Heart left ventricle (tissue), 16 donors: ENCODE measurements at regions not wholly inside any gene's neighbourhood (a gene's known extent, or its start where the extent isn't known, plus 50 kb on each side); places are given as distances from the start of the nearest gene placed in this dataset.
"Not testable (repeated sequence)": the region's sequence is repeated elsewhere in the genome, so short reads cannot be mapped to it uniquely, and the experiment has no call there.

Experiments used
- ATAC-seq, 4 donors: fragments of 200-7000 bp; cut with Tn5 transposase; one replicate each; pipeline ENCODE4 v1.9.1; 2020 to 2022; ENCODE audit warnings: moderate library complexity in 4 of 4, mild to moderate bottlenecking in 3 of 4, moderate number of reproducible peaks in 1 of 4
- DNase-seq, 5 donors: peaks; one replicate each; pipeline ENCODE4 v3.0.0-alpha.2; 2020
- H3K27ac ChIP-seq, 12 donors: fragments of 200-600 bp; sonication (generic) in 4 of 12; one replicate each; pipeline versions ENCODE4 v1.5.0 to v1.8.0; 2016 to 2022; ENCODE audit warnings: mild to moderate bottlenecking in 2 of 12
- H3K27me3 ChIP-seq, 9 donors: fragments of 200-600 bp; sonication (generic) in 2 of 9; one replicate each; pipeline versions ENCODE4 v1.5.1 to v1.8.0; 2016 to 2022; ENCODE audit warnings: mild to moderate bottlenecking in 3 of 9
- H3K36me3 ChIP-seq, 9 donors: fragments of 200-600 bp; sonication (generic) in 2 of 9; one replicate each; pipeline versions ENCODE4 v1.5.0 to v1.8.0; 2018 to 2022; ENCODE audit warnings: mild to moderate bottlenecking in 2 of 9
- H3K4me1 ChIP-seq, 12 donors: fragments of 200-600 bp; sonication (generic) in 4 of 12; one replicate each; pipeline versions ENCODE4 v1.5.0 to v1.8.0; 2016 to 2022; ENCODE audit warnings: mild to moderate bottlenecking in 3 of 12
- H3K4me3 ChIP-seq, 12 donors: fragments of 200-600 bp; sonication (generic) in 4 of 12; one replicate each; pipeline versions ENCODE4 v1.5.0 to v1.8.0; 2017 to 2022; ENCODE audit warnings: mild to moderate bottlenecking in 9 of 12, moderate library complexity in 4 of 12
- H3K9me3 ChIP-seq, 12 donors: fragments of 200-600 bp; sonication (generic) in 4 of 12; one replicate each; pipeline versions ENCODE4 v1.5.0 to v1.8.0; 2016 to 2022; ENCODE audit warnings: mild to moderate bottlenecking in 1 of 12
- POLR2A ChIP-seq, 2 donors: fragments of 450-650 bp; IDR thresholded peaks; one replicate each; pipeline ENCODE4 v1.6.1; 2017; ENCODE audit warnings: antibody characterized with exemption in 2 of 2, mild to moderate bottlenecking in 2 of 2, moderate library complexity in 2 of 2
- WGBS, 4 donors: extraction: QIAGEN DNeasy Blood & Tissue Kit in 2 of 4; methylation state at CpG; one replicate each; pipeline versions ENCODE4 v1.1.5 to v1.1.7; 2013 to 2018; 5-methylcytosine and 5-hydroxymethylcytosine counted together
- intact Hi-C, 10 donors: fragments of 100-400 bp; cut with DNase I; formaldehyde crosslinking; loops; one replicate each; pipeline versions ENCODE4 v1.11.1 to v1.14.2; 2022
- TF ChIP-seq, protein P1 (sequence below), 12 donors: fragments of 200-600 bp; sonication (generic) in 4 of 12; IDR thresholded peaks; one replicate each; pipeline versions ENCODE4 v1.5.0 to v1.8.0; 2018 to 2022; ENCODE audit warnings: antibody characterized with exemption in 12 of 12, mild to moderate bottlenecking in 5 of 12
- donor health status: ischemic (EF 13 %, LVEDD 7.1; RV severe dilation, severe dysfunction).
- donor health status: healthy with polysubstance abuse.
- donor health status: DM: no; HTN: yes; CAD: no.
- donor health status: DM: no; HTN: no; CAD: no.
- donor health status: ischemic (EF 25% LVEDD 6.9; RV normal size, moderate dysfunction).
- donor health status: ischemic (EF 25% LVEDD 5.7; RV mildly dilated, moderate dysfunction).
- donor health status: healthy.
- donor health status: DM: yes; HTN: yes; CAD: no.
- donor health status: ischemic (EF 35%, LVEDD 5.7; RV mildly dilated, moderate dysfunction).
- donor health status: nonischemic (EF 11% LVEDD 7.7; RV severe dilation, severe dysfunction).
- donor health status: DM: yes; HTN: yes; CAD: no.
- donor health status: PGD.
- donor health status: ischemic (EF 29% LVEDD 5.4; RV normal size, mild dysfunction).
- donor health status: nonischemic (EF 23%, LVEDD 6.1; RV moderate dilation, normal function).

DNA sequence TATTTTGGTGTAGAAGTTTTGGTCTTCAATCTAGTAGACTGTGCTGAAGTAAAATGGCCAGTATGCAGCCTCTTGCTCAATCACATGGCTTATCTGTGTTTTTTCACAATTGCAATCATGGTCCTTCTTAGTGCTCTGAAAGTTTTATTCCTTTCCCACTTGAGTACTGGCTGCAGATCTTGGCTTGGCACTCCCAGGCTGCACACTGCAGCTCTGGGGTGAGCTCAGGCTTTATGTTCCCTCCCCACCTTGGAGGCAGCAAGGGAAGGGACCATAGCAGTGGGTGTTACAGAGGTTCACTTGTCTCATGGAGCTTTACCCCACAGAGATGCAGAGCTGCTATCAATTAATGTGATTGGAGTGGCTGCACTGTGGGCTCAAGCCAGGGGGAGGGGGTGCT lies 156.0 kb downstream of the TENT5D start:
- H3K27me3 ChIP-seq, result no peaks in the 10 kb centered on the region
- H3K36me3 ChIP-seq, result no peaks in the 10 kb centered on the region
- intact Hi-C loops, result loop anchor here in 1 of 10 donors (10.0 kb wide), 1 partner anchor 291 kb away; no protein-coding TSS in a partner anchor
- H3K4me3 ChIP-seq, result no peak overlapping the region
- no peaks in the 10 kb centered on the region for H3K9me3 ChIP-seq
- ATAC-seq, result no peak
- no peak for DNase-seq
- H3K4me1 ChIP-seq, result no peaks in the 10 kb centered on the region
- TF ChIP-seq, protein P1, sequence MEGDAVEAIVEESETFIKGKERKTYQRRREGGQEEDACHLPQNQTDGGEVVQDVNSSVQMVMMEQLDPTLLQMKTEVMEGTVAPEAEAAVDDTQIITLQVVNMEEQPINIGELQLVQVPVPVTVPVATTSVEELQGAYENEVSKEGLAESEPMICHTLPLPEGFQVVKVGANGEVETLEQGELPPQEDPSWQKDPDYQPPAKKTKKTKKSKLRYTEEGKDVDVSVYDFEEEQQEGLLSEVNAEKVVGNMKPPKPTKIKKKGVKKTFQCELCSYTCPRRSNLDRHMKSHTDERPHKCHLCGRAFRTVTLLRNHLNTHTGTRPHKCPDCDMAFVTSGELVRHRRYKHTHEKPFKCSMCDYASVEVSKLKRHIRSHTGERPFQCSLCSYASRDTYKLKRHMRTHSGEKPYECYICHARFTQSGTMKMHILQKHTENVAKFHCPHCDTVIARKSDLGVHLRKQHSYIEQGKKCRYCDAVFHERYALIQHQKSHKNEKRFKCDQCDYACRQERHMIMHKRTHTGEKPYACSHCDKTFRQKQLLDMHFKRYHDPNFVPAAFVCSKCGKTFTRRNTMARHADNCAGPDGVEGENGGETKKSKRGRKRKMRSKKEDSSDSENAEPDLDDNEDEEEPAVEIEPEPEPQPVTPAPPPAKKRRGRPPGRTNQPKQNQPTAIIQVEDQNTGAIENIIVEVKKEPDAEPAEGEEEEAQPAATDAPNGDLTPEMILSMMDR (IDR thresholded peaks at IDR 0.05), result no peak
- no peak for TF ChIP-seq POLR2A (IDR thresholded peaks at IDR 0.05)
- no peak overlapping the region for H3K27ac ChIP-seq

DNA sequence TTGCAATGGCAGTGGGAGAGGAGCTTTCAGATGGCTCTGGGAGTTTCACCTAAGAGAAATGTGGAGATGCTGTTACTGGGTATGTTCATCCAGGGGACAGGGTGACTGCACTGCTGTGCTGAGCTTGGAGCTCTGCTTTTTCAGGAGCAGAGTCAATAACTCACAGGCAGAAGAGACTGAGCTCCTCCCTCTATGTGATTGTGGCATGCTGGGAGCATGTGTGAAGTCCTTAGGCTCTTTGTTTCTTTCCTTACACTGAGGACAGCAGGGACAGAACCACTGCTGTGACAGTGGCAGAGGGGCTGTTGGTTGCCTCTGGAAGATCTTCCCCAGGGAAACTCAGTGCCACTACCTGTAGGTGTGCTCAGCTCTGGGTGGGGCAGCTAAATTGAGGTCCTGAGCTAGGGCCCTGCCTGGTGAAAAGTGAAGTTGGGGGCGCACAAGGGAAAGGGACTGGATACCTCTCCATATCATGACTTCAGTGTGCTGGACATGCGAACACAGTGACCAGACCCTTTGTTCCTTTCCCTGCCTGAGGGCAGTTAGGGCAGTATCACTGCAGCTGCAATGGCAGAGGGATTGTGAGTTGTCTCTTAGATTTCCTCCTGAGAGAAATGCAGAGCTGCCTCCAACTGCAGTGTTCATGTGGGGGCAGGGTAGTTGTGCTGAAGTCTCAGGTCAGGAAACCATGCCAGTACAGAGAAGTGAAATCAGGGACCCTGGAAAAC lies 156.7 kb downstream of the TENT5D start:
- Histone ChIP-seq H3K36me3 (no peaks in the 10 kb centered on the region), H3K27ac (no peak overlapping the region), H3K9me3 (no peaks in the 10 kb centered on the region), H3K27me3 (no peaks in the 10 kb centered on the region), H3K4me3 (no peak overlapping the region), H3K4me1 (no peaks in the 10 kb centered on the region)
- WGBS, 4 donors, result 63 to 73% (median 70%) methylated on average over 2 of the region's 2 CpGs
- no peak for TF ChIP-seq POLR2A (IDR thresholded peaks at IDR 0.05)
- TF ChIP-seq, protein P1 (IDR thresholded peaks at IDR 0.05), result no peak
- no peak for DNase-seq
- ATAC-seq, result no peak
- intact Hi-C loops, result loop anchor here in 1 of 10 donors (10.0 kb wide), 1 partner anchor 292 kb away; no protein-coding TSS in a partner anchor

DNA sequence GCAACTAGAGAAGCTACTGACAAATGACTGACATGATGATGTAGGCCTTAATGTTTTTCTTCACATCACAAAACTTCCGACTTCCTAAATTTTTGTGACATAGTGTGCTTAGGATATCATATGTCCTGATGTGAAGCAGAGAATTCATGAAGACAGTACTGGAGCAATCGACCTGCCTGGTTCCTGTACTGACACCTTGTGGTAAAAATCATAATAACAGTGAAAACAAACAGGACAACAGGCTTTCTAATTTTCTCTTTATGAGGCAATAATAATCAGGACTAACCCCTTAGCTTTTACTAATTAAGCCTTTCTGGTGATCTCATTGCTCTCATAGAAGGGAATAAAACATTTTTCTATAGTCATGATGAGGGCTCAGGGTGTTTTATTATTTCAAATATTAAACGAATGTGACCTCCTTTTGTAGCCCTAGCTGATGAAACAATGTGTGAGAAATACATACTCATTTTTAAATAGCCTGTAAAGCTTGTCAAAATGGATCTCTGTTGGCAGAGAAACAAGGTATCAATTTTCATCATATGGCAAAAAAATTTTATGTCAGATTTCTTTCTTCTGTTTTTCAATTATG lies 158.4 kb downstream of the TENT5D start:
- ATAC-seq (no peak), DNase-seq (no peak)
- no peaks in the 10 kb centered on the region for H3K27me3 ChIP-seq
- intact Hi-C loops, result loop anchor here in 1 of 10 donors (10.0 kb wide), 1 partner anchor 294 kb away; no protein-coding TSS in a partner anchor
- H3K4me3 ChIP-seq, result no peak overlapping the region
- H3K4me1 ChIP-seq, result no peaks in the 10 kb centered on the region
- TF ChIP-seq, protein P1 (IDR thresholded peaks at IDR 0.05), result peak; percentile 10 to 62 (median 42)
- TF ChIP-seq POLR2A (IDR thresholded peaks at IDR 0.05), result no peak
- no peak overlapping the region for H3K27ac ChIP-seq
- 21 to 27% (median 24%) methylated on average over 3 of the region's 3 CpGs for WGBS, 4 donors
- H3K36me3 ChIP-seq, result no peaks in the 10 kb centered on the region
- H3K9me3 ChIP-seq, result no peaks in the 10 kb centered on the region

DNA sequence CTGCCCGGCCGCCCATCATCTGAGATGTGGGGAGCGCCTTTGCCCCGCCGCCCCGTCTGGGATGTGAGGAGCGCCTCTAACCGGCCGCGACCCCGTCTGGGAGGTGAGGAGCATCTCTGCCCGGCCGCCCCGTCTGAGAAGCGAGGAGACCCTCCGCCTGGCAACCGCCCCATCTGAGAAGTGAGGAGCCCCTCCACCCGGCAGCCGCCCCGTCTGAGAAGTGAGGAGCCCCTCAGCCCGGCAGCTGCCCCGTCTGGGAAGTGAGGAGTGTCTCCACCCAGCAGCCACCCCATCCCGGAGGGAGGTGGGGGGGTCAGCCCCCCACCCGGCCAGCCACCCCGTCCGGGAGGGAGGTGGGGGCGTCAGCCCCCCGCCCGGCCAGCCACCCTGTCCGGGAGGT lies 170.7 kb downstream of the TENT5D start:
- H3K27me3 ChIP-seq, ATAC-seq, DNase-seq, H3K36me3 ChIP-seq, H3K9me3 ChIP-seq, intact Hi-C loops, H3K27ac ChIP-seq, H3K4me1 ChIP-seq, H3K4me3 ChIP-seq: not testable (repeated sequence)
- 82 to 92% (median 91%) methylated on average over 13 to 27 of the region's 30 CpGs for WGBS, 4 donors
